ENCODE measurements at regions not wholly inside any gene's neighbourhood (a gene's known extent, or its start where the extent isn't known, plus 50 kb on each side); places are given as distances from the start of the nearest gene placed in this dataset.

GRCh38 chrX:46447384-46447783 is 97.8 kb downstream of the ZNF674 start:
- no peak for DNase-seq

GRCh38 chrX:46446727-46447378 is 98.4 kb downstream of the ZNF674 start:
- peak; percentile 85 to 88 for DNase-seq

- peak in 1 of 2 experiments; percentile 18 for DNase-seq
These were observed 101.2 kb downstream of the ZNF674 start for GRCh38 chrX:46444011-46444410.

- no peak for DNase-seq
These were observed 108.5 kb downstream of the ZNF674 start for GRCh38 chrX:46436744-46437143.

GRCh38 chrX:46433892-46434291 is 111.3 kb downstream of the ZNF674 start:
- no peak for DNase-seq

- peak; percentile 75 to 79 for DNase-seq
These were observed 136.4 kb downstream of the ZNF674 start for GRCh38 chrX:46408553-46409407.

GRCh38 chrX:46407753-46408130 is 137.5 kb downstream of the ZNF674 start:
- no peak for DNase-seq

- DNase-seq = no peak
These were observed 138.0 kb downstream of the ZNF674 start for GRCh38 chrX:46407036-46407752.

GRCh38 chrX:46404774-46405173 is 140.4 kb downstream of the ZNF674 start:
- DNase-seq = no peak

GRCh38 chrX:46400530-46401443 is 144.4 kb downstream of the ZNF674 start:
- no peak for DNase-seq

- no peak for DNase-seq
These were observed 146.3 kb downstream of the ZNF674 start for GRCh38 chrX:46398874-46399273.

GRCh38 chrX:46398126-46398525 is 147.1 kb downstream of the ZNF674 start:
- DNase-seq = no peak

- DNase-seq = no peak
These were observed 158.7 kb downstream of the ZNF674 start for GRCh38 chrX:46386511-46386910.

GRCh38 chrX:46383006-46383405 is 162.2 kb downstream of the ZNF674 start:
- no peak for DNase-seq

- no peak for DNase-seq
These were observed 162.6 kb downstream of the ZNF674 start for GRCh38 chrX:46382595-46382994.

- DNase-seq = peak; percentile 16 to 27
These were observed 163.6 kb downstream of the ZNF674 start for GRCh38 chrX:46381630-46382029.

- no peak for DNase-seq
These were observed 165.0 kb downstream of the ZNF674 start for GRCh38 chrX:46380148-46380752.

- DNase-seq = peak; percentile 9 to 30
These were observed 168.9 kb downstream of the ZNF674 start for GRCh38 chrX:46376246-46376885.

GRCh38 chrX:46375831-46376230 is 169.4 kb downstream of the ZNF674 start:
- DNase-seq = no peak

GRCh38 chrX:46374371-46374770 is 170.8 kb downstream of the ZNF674 start:
- no peak for DNase-seq

GRCh38 chrX:46367491-46367890 is 177.7 kb downstream of the ZNF674 start:
- no peak for DNase-seq

Data from activated CD4-positive, alpha-beta T cell treated with anti-CD3 and anti-CD28 coated beads, Interleukin-2, amount 50 U/mL, for 48 hours (primary cell).